ENCODE measurements at regions not wholly inside any gene's neighbourhood (a gene's known extent, or its start where the extent isn't known, plus 50 kb on each side); places are given as distances from the start of the nearest gene placed in this dataset.

DNA sequence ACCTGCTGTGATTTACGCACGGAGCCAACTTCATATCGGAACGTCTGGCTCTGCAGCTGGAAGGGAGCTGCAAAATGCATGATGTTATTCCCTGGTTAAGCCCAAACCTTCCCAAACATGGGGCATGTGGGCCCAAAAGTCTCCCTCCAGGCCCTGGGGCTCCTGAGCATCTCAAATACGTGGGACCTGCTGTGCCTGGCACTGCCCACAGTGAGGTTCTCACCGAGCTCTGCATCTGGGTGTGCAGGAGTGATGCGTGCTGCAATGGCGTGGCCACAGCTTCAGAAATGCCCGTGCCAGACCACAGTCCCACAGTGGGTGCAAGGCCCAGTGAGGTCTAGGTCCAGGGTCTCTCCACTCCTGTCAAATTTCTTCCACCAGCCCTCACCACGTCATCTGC is 503.3 kb downstream of the EIPR1 start:
- TF ChIP-seq POLR2A (IDR thresholded peaks at IDR 0.05) (no peak), CTCF (IDR thresholded peaks at IDR 0.05 in 4 of 5, conservative IDR thresholded peaks at IDR 0.05 in 1 of 5) (no peak)

All from gastrocnemius medialis (tissue), 4 donors.